ENCODE measurements at regions not wholly inside any gene's neighbourhood (a gene's known extent, or its start where the extent isn't known, plus 50 kb on each side); places are given as distances from the start of the nearest gene placed in this dataset.
"Not testable (repeated sequence)": the region's sequence is repeated elsewhere in the genome, so short reads cannot be mapped to it uniquely, and the experiment has no call there.

DNA sequence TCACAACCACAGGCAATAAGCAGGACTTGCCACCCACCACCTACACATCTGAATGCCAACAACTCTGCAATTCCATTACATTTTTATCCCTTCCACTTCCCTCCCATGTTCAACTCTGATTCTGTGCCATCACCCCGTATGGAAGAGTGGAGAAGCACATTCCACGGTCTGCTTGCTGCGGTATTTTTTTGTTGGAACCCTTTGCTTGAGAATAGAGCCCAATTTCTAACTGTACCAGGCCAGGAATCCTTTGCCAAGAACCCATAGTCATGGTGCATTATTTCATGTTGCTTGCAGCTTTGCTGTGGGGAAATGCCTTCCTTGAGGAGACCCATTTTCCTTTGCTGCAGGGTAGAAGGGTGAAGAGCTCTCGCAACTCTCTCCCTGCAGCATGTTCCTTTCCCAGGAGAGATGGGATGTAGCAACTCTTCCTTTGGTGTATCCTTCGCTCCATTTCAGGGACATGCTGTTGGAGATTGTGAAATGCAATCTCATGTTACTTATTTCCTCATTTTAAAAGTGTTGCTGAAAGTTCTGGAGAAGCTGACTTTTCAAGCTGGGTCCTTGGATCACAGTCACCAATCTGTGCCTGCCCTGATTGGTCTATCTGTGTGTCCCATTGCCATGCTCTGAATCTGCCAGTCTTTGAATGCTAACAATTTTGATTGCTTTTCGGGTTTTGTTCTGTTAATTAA is 69.8 kb upstream of the STARD13 start:
- Histone ChIP-seq H2BK120ac (ENCODE audit: insufficient read depth, low read length, poor library complexity) (no peak overlapping the region), H2BK12ac (ENCODE audit: low read length) (no peak overlapping the region)

DNA sequence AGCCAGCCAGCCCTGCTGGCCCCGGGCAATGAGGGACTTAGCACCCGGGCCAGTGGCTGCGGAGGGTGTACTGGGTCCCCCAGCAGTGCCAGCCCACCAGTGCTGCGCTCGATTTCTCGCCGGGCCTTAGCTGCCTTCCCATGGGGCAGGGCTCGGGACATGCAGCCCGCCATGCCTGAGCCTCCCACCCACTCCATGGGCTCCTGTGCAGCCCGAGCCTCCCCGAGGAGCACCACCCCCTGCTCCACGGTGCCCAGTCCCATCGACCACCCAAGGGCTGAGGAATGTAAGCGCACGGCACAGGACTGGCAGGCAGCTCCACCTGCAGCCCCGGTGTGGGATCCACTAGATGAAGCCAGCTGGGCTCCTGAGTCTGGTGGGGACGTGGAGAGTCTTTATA is 72.5 kb upstream of the STARD13 start:
- H3K79me2 ChIP-seq (ENCODE audit: control insufficient read depth, insufficient read depth, low read length, poor library complexity); H3K4me1 ChIP-seq (ENCODE audit: control insufficient read depth in 1 of 2, insufficient read depth in 2 of 2, low read length in 2 of 2); H3K27me3 ChIP-seq (ENCODE audit: insufficient read depth, low read length); H2BK120ac ChIP-seq (ENCODE audit: insufficient read depth, low read length, poor library complexity); H2AFZ ChIP-seq (ENCODE audit: insufficient read depth, low read length, poor library complexity); H3K14ac ChIP-seq (ENCODE audit: low read length); H4K12ac ChIP-seq (ENCODE audit: low read depth, low read length); DNase-seq; H3K23ac ChIP-seq (ENCODE audit: low read length); H3K9me3 ChIP-seq (ENCODE audit: insufficient read depth, low read depth, low read length); H4K8ac ChIP-seq (ENCODE audit: low read depth, low read length); H3K27ac ChIP-seq (ENCODE audit: low read depth, low read length); H2AK5ac ChIP-seq (ENCODE audit: low read length); H3K9ac ChIP-seq (ENCODE audit: low read length); H4K91ac ChIP-seq (ENCODE audit: low read depth, low read length); H3K4me2 ChIP-seq (ENCODE audit: low read length); H3K18ac ChIP-seq (ENCODE audit: low read length); H3K4ac ChIP-seq (ENCODE audit: low read depth, low read length); H3K4me3 ChIP-seq (ENCODE audit: low read depth, low read length); H3K79me1 ChIP-seq (ENCODE audit: low read length); H2BK12ac ChIP-seq (ENCODE audit: low read length); H3K36me3 ChIP-seq (ENCODE audit: control insufficient read depth in 1 of 2, insufficient read depth in 2 of 2, low read length in 2 of 2); H2BK5ac ChIP-seq (ENCODE audit: low read depth, low read length, poor library complexity): not testable (repeated sequence)
- no CpG with 5 or more reads among the region's 17 CpGs for WGBS (ENCODE audit: extremely low coverage, insufficient coverage, insufficient read length)

More for the DNA sequence above, 69.8 kb upstream of the STARD13 start:
- Histone ChIP-seq H2BK5ac (ENCODE audit: low read depth, low read length, poor library complexity) (no peak overlapping the region), H2AK5ac (ENCODE audit: low read length) (no peak overlapping the region), H4K8ac (ENCODE audit: low read depth, low read length) (no peak overlapping the region), H3K9me3 (ENCODE audit: insufficient read depth, low read depth, low read length) (no peaks in the 10 kb centered on the region), H3K9ac (ENCODE audit: low read length) (no peak overlapping the region), H3K4me1 (ENCODE audit: control insufficient read depth in 1 of 2, insufficient read depth in 2 of 2, low read length in 2 of 2) (peaks cover 0 to 3% of the 10 kb centered on the region in 2 experiments), H3K14ac (ENCODE audit: low read length) (no peak overlapping the region), H3K36me3 (ENCODE audit: control insufficient read depth in 1 of 2, insufficient read depth in 2 of 2, low read length in 2 of 2) (no peaks in the 10 kb centered on the region), H3K4me2 (ENCODE audit: low read length) (no peak overlapping the region), H4K12ac (ENCODE audit: low read depth, low read length) (no peak overlapping the region), H3K4ac (ENCODE audit: low read depth, low read length) (no peak overlapping the region), H4K91ac (ENCODE audit: low read depth, low read length) (no peak overlapping the region), H3K4me3 (ENCODE audit: low read depth, low read length) (no peak overlapping the region), H3K79me1 (ENCODE audit: low read length) (no peaks in the 10 kb centered on the region), H3K23ac (ENCODE audit: low read length) (no peak overlapping the region), H3K27ac (ENCODE audit: low read depth, low read length) (no peak overlapping the region), H3K79me2 (ENCODE audit: control insufficient read depth, insufficient read depth, low read length, poor library complexity) (no peaks in the 10 kb centered on the region), H3K27me3 (ENCODE audit: insufficient read depth, low read length) (peaks cover 4% of the 10 kb centered on the region), H3K18ac (ENCODE audit: low read length) (no peak overlapping the region), H2AFZ (ENCODE audit: insufficient read depth, low read length, poor library complexity) (no peak overlapping the region)
- DNase-seq = peak in 1 of 2 donors; percentile 23
- no CpG with 5 or more reads among the region's 6 CpGs for whole genome bisulfite sequencing (ENCODE audit: extremely low coverage, insufficient coverage, insufficient read length)

DNA sequence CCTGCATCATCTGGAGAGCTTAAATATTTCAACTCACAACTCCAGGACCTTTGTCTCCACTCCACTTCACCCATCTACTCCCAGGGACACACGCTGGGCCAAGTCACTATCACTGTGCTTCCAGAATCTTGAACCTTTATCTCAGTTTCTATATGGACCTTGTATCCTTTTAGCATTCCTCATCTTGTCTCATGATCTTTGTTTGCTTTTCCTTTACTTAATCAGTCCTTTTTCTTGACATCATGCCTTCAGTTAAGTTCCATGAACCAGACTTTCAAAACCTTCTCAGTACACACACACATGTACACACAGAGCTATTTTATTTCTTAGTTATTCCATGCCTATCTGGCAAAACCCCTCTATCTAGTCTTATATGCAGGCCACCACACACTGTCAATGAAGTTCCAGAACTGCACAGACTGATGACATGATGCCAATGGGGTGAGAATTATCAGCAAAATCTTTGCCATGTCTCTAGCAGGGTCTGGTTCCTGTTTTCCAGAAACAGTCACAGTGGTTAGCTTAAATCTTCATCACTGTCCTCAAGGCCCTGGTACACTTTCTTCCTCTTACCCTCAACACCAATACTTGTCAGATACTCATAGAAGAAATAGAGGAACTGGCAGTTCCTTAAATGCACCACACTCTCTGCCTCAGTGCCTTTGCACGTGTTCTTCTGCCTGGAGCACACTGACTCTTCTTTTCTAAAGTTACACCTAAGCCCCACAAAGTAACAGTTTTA is 77.6 kb upstream of the STARD13 start:
- no peak overlapping the region for H3K4me2 ChIP-seq (ENCODE audit: low read length)
- no CpG with 5 or more reads among the region's 2 CpGs for WGBS (ENCODE audit: extremely low coverage, insufficient coverage, insufficient read length)

DNA sequence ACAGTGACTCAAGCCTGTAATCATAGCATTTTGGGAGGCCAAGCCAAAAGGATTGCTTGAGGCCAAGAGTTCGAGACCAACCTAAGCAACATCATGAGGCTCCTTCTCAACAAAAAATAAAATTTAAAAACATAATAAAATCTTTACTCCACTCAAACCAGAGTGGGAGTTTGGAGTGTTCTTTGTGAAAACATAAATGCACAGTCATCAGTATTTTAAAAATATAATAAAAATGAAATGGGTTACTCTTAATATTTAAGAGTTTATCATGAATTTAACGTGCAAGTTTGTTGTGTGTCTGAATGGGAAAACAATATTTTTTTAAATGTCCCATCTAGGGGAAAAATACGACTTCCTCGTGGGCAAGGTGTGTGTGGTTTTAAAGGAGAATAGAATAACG is 78.6 kb upstream of the STARD13 start:
- H3K36me3 ChIP-seq (ENCODE audit: control insufficient read depth in 1 of 2, insufficient read depth in 2 of 2, low read length in 2 of 2) = no peaks in the 10 kb centered on the region
- H2BK120ac ChIP-seq (ENCODE audit: insufficient read depth, low read length, poor library complexity) = no peak overlapping the region
- no peak overlapping the region for H3K27ac ChIP-seq (ENCODE audit: low read depth, low read length)
- H3K9me3 ChIP-seq (ENCODE audit: insufficient read depth, low read depth, low read length) = peaks cover 3% of the 10 kb centered on the region
- H3K4me3 ChIP-seq (ENCODE audit: low read depth, low read length) = no peak overlapping the region
- H2AK5ac ChIP-seq (ENCODE audit: low read length) = no peak overlapping the region
- no peak overlapping the region for H3K4ac ChIP-seq (ENCODE audit: low read depth, low read length)
- no peak overlapping the region for H4K12ac ChIP-seq (ENCODE audit: low read depth, low read length)
- H3K27me3 ChIP-seq (ENCODE audit: insufficient read depth, low read length) = no peaks in the 10 kb centered on the region
- no peak overlapping the region for H2BK5ac ChIP-seq (ENCODE audit: low read depth, low read length, poor library complexity)
- no peaks in the 10 kb centered on the region for H3K4me1 ChIP-seq (ENCODE audit: control insufficient read depth in 1 of 2, insufficient read depth in 2 of 2, low read length in 2 of 2)
- H3K9ac ChIP-seq (ENCODE audit: low read length) = no peak overlapping the region
- WGBS (ENCODE audit: extremely low coverage, insufficient coverage, insufficient read length) = 100% methylated on average over 1 of the region's 5 CpGs
- H3K79me2 ChIP-seq (ENCODE audit: control insufficient read depth, insufficient read depth, low read length, poor library complexity) = no peaks in the 10 kb centered on the region
- no peak overlapping the region for H3K4me2 ChIP-seq (ENCODE audit: low read length)
- no peak overlapping the region for H4K91ac ChIP-seq (ENCODE audit: low read depth, low read length)
- no peaks in the 10 kb centered on the region for H3K79me1 ChIP-seq (ENCODE audit: low read length)
- no peak overlapping the region for H4K8ac ChIP-seq (ENCODE audit: low read depth, low read length)
- H3K18ac ChIP-seq (ENCODE audit: low read length) = no peak overlapping the region
- no peak overlapping the region for H3K23ac ChIP-seq (ENCODE audit: low read length)
- DNase-seq = no peak
- no peak overlapping the region for H3K14ac ChIP-seq (ENCODE audit: low read length)
- no peak overlapping the region for H2AFZ ChIP-seq (ENCODE audit: insufficient read depth, low read length, poor library complexity)
- H2BK12ac ChIP-seq (ENCODE audit: low read length) = no peak overlapping the region

More for the DNA sequence above, 77.6 kb upstream of the STARD13 start:
- Histone ChIP-seq H2BK12ac (ENCODE audit: low read length) (no peak overlapping the region), H2AK5ac (ENCODE audit: low read length) (no peak overlapping the region), H3K14ac (ENCODE audit: low read length) (no peak overlapping the region), H3K27ac (ENCODE audit: low read depth, low read length) (no peak overlapping the region), H3K4me1 (ENCODE audit: control insufficient read depth in 1 of 2, insufficient read depth in 2 of 2, low read length in 2 of 2) (no peaks in the 10 kb centered on the region), H2BK5ac (ENCODE audit: low read depth, low read length, poor library complexity) (no peak overlapping the region), H3K9me3 (ENCODE audit: insufficient read depth, low read depth, low read length) (peaks cover 3% of the 10 kb centered on the region), H4K8ac (ENCODE audit: low read depth, low read length) (no peak overlapping the region), H4K91ac (ENCODE audit: low read depth, low read length) (no peak overlapping the region), H3K23ac (ENCODE audit: low read length) (no peak overlapping the region), H4K12ac (ENCODE audit: low read depth, low read length) (no peak overlapping the region), H3K79me1 (ENCODE audit: low read length) (no peaks in the 10 kb centered on the region), H3K4me3 (ENCODE audit: low read depth, low read length) (no peak overlapping the region), H2BK120ac (ENCODE audit: insufficient read depth, low read length, poor library complexity) (no peak overlapping the region), H3K18ac (ENCODE audit: low read length) (no peak overlapping the region), H3K4ac (ENCODE audit: low read depth, low read length) (no peak overlapping the region), H3K36me3 (ENCODE audit: control insufficient read depth in 1 of 2, insufficient read depth in 2 of 2, low read length in 2 of 2) (no peaks in the 10 kb centered on the region), H3K27me3 (ENCODE audit: insufficient read depth, low read length) (no peaks in the 10 kb centered on the region), H3K79me2 (ENCODE audit: control insufficient read depth, insufficient read depth, low read length, poor library complexity) (no peaks in the 10 kb centered on the region), H3K9ac (ENCODE audit: low read length) (no peak overlapping the region), H2AFZ (ENCODE audit: insufficient read depth, low read length, poor library complexity) (no peak overlapping the region)
- DNase-seq = no peak

All from trophoblast cell (in vitro differentiated cells and primary cell).